ENCODE measurements at regions not wholly inside any gene's neighbourhood (a gene's known extent, or its start where the extent isn't known, plus 50 kb on each side); places are given as distances from the start of the nearest gene placed in this dataset.

DNA sequence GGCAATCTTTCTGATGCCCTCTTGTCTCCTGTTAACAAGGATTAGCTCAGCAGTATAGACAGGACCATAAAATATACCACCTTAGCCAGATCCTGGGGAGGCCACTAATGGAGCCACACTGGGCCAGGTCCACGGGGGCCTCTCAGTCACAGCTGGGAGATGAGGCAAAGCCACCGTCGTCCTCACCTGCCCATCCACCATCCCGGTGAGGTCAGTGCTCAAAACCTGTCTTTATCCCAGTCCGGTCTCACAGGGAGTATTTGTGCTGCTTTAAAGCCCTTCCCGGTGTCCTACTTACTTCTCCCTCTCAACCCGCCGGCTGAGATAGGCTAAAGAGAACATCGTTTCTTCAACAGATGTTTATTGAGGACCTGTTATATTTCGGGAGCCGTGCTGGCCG lies 104.3 kb downstream of the EDN3 start:
- DNase-seq (ENCODE audit: low read depth in 1 of 2, low spot score in 2 of 2) (no peak), FAIRE-seq (no peak)
- no peak overlapping the region for H3K56ac ChIP-seq (replicated peaks; ENCODE audit: insufficient read length, low read depth, low read length)
- no peak overlapping the region for H2AK5ac ChIP-seq (ENCODE audit: low read depth, low read length)
- H3K23me2 ChIP-seq (ENCODE audit: low read depth, low read length), result peaks cover 7% of the 10 kb centered on the region; the same call in 1 of the 2 replicates
- no peaks in the 10 kb centered on the region for H3K79me1 ChIP-seq (ENCODE audit: low read depth, low read length)
- H4K5ac ChIP-seq (ENCODE audit: insufficient read length, low read depth, low read length), result no peak overlapping the region
- 76% methylated on average over 12 of the region's 12 CpGs; no CpG with 5 or more reads in 1 of the 2 experiments for WGBS, 2 experiments (ENCODE audit: extremely low coverage in 1 of 2, insufficient coverage in 1 of 2, insufficient read length in 1 of 2, insufficient replicate concordance in 2 of 2, low coverage in 1 of 2, low lambda C conversion rate in 2 of 2, missing lambda C conversion rate in 1 of 2)
- no peak overlapping the region for H2BK20ac ChIP-seq (ENCODE audit: low read length)
- H3K27me3 ChIP-seq (replicated peaks in 1 of 4; ENCODE audit: control insufficient read depth in 3 of 4, extremely low read depth in 1 of 4, insufficient read depth in 3 of 4, low read length in 3 of 4), result peaks cover 0 to 22% (median 16%) of the 10 kb centered on the region in 4 experiments; a peak in 6 of 7 replicates
- H3K4me2 ChIP-seq (ENCODE audit: insufficient read depth in 1 of 2, low read depth in 2 of 2, low read length in 2 of 2), result no peak overlapping the region; a peak in 1 of 4 replicates
- H4K20me1 ChIP-seq (replicated peaks in 1 of 2; ENCODE audit: control insufficient read depth in 1 of 2, insufficient read depth in 2 of 2, low read length in 2 of 2), result peaks cover 0 to 2% of the 10 kb centered on the region in 2 experiments
- H3K9me3 ChIP-seq (ENCODE audit: insufficient read depth in 2 of 2, low read depth in 1 of 2, low read length in 1 of 2), result peaks cover 0 to 5% of the 10 kb centered on the region in 2 experiments; a peak in 2 of 4 replicates
- no peak overlapping the region for H3K9ac ChIP-seq (replicated peaks in 1 of 4; ENCODE audit: extremely low read depth in 1 of 4, low read depth in 3 of 4, low read length in 3 of 4)
- H3K4me1 ChIP-seq (replicated peaks in 1 of 4; ENCODE audit: control insufficient read depth in 3 of 4, insufficient read depth in 4 of 4, low read length in 3 of 4), result peaks cover 0 to 8% (median 2%) of the 10 kb centered on the region in 4 experiments; a peak in 5 of 7 replicates
- POLR2A ChIA-PET (ENCODE audit: partially characterized antibody), result interaction anchor here (1.1 kb wide), 1 partner anchor 155 kb away, joined by 3 read pairs; no protein-coding TSS in a partner anchor
- no peaks in the 10 kb centered on the region for H3K79me2 ChIP-seq (ENCODE audit: control insufficient read depth in 1 of 2, insufficient read depth in 2 of 2, low read length in 2 of 2)
- H3K4me3 ChIP-seq (ENCODE audit: extremely low read depth in 1 of 4, insufficient read depth in 2 of 4, low read depth in 3 of 4, low read length in 4 of 4), result no peak overlapping the region
- no peak overlapping the region for H2BK15ac ChIP-seq (ENCODE audit: low read length)
- H3K23ac ChIP-seq (ENCODE audit: insufficient read length), result no peak overlapping the region
- no peak overlapping the region for H4K91ac ChIP-seq (replicated peaks; ENCODE audit: insufficient read length, low read length)
- TF ChIP-seq, protein P1, sequence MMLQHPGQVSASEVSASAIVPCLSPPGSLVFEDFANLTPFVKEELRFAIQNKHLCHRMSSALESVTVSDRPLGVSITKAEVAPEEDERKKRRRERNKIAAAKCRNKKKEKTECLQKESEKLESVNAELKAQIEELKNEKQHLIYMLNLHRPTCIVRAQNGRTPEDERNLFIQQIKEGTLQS (IDR thresholded peaks at IDR 0.05; ENCODE audit: insufficient read depth, low read depth, low read length), result no peak
- no peak for TF ChIP-seq GTF2F1 (IDR thresholded peaks at IDR 0.05; ENCODE audit: borderline replicate concordance, low read depth, low read length)
- TF ChIP-seq SAP30 (IDR thresholded peaks at IDR 0.05; ENCODE audit: insufficient read depth, insufficient replicate concordance, low read length), result no peak
- TF ChIP-seq, protein P2, sequence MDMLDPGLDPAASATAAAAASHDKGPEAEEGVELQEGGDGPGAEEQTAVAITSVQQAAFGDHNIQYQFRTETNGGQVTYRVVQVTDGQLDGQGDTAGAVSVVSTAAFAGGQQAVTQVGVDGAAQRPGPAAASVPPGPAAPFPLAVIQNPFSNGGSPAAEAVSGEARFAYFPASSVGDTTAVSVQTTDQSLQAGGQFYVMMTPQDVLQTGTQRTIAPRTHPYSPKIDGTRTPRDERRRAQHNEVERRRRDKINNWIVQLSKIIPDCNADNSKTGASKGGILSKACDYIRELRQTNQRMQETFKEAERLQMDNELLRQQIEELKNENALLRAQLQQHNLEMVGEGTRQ (IDR thresholded peaks at IDR 0.05; ENCODE audit: low read length), result no peak
- no peak for TF ChIP-seq TBP (IDR thresholded peaks at IDR 0.05; ENCODE audit: low read depth, low read length)
- no peak for TF ChIP-seq RAD21 (IDR thresholded peaks at IDR 0.05 in 1 of 2, conservative IDR thresholded peaks at IDR 0.05 in 1 of 2; ENCODE audit: low read depth in 2 of 2, low read length in 2 of 2)
- TF ChIP-seq RNF2 (IDR thresholded peaks at IDR 0.05; ENCODE audit: borderline replicate concordance, low read depth, low read length, missing control alignments, poor library complexity, severe bottlenecking), result no peak
- TF ChIP-seq ZNF274 (IDR thresholded peaks at IDR 0.05; ENCODE audit: borderline replicate concordance, extremely low read depth, low read length), result no peak
- no peak for TF ChIP-seq NANOG (IDR thresholded peaks at IDR 0.05; ENCODE audit: insufficient read depth, low read depth, low read length, poor library complexity, severe bottlenecking)
- TF ChIP-seq SRF (IDR thresholded peaks at IDR 0.05; ENCODE audit: low read depth, low read length), result no peak
- no peak overlapping the region for H2AFZ ChIP-seq (ENCODE audit: low read length)
- CTCF ChIA-PET (ENCODE audit: partially characterized antibody), result interaction anchor here (0.6 to 4.4 kb wide), 40 partner anchors 8 to 923 kb away, joined by 3 to 41 read pairs (median 4); no protein-coding TSS in a partner anchor
- H2BK5ac ChIP-seq (ENCODE audit: low read depth, low read length), result no peak overlapping the region
- H3K27ac ChIP-seq (ENCODE audit: low read depth, low read length), result no peak overlapping the region
- H3K36me3 ChIP-seq (ENCODE audit: control insufficient read depth in 2 of 4, insufficient read depth in 4 of 4, low read length in 3 of 4), result no peaks in the 10 kb centered on the region
- H2BK12ac ChIP-seq (ENCODE audit: low read depth, low read length), result no peak overlapping the region
- H3K4ac ChIP-seq (replicated peaks; ENCODE audit: insufficient read length, low read depth, low read length), result no peak overlapping the region
- H2BK120ac ChIP-seq (replicated peaks; ENCODE audit: low read depth, low read length), result no peak overlapping the region
- H4K8ac ChIP-seq (ENCODE audit: extremely low read depth, insufficient read depth, low read length), result no peak overlapping the region
- no peak overlapping the region; the same call in 1 of the 2 replicates for H3K18ac ChIP-seq (ENCODE audit: extremely low read depth, low read length)
- no peak overlapping the region for H3K14ac ChIP-seq (ENCODE audit: insufficient read length)
